Left hindlimb (tissue), 1 donor: ENCODE measurements at regions not wholly inside any gene's neighbourhood (a gene's known extent, or its start where the extent isn't known, plus 50 kb on each side); places are given as distances from the start of the nearest gene placed in this dataset.

Experiments
- DNase-seq: peaks from one replicate; pipeline ENCODE4 v3.0.0-alpha.2; 2018

GRCh38 chr2:204187229-204188083, 250.9 kb downstream of the ICOS start:
- no peak for DNase-seq

DNA sequence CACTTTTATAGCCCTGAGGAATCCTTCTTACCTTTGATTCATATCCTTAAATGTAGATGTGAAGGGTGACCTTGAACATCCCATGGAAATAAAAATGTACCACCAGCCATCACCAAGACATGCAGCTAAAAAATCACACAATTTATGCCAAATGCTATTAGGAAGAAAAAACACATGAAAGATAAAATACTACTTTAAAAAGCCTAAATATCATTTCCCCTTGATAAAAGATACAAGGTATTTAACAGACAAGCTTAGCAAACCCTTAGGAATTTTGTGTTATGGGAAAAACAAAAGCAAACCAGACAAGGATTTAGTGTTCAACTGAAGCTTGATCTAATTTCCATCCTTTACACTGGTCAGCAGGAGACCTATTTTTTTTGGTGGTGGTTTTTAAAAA, 255.0 kb downstream of the ICOS start:
- no peak for DNase-seq

DNA sequence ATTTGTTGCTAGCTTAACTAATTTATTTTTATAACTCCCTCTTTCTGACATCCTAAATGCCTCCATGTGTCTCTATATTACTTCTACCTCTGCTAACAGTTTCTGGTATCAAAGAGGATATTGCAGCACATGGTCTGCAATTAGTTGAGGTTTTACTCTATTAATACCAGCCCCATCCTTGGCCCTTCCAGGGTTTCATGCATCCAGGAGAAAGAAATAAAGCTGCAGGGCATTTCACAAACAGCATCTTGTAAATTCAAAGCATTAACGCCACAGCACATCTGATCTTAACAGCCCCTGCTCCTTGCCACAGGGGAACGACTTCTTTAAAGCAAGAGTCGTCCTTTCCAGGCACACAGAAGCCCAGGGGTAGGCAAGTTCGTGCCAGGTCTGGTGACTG, 258.9 kb downstream of the ICOS start:
- DNase-seq = no peak

DNA sequence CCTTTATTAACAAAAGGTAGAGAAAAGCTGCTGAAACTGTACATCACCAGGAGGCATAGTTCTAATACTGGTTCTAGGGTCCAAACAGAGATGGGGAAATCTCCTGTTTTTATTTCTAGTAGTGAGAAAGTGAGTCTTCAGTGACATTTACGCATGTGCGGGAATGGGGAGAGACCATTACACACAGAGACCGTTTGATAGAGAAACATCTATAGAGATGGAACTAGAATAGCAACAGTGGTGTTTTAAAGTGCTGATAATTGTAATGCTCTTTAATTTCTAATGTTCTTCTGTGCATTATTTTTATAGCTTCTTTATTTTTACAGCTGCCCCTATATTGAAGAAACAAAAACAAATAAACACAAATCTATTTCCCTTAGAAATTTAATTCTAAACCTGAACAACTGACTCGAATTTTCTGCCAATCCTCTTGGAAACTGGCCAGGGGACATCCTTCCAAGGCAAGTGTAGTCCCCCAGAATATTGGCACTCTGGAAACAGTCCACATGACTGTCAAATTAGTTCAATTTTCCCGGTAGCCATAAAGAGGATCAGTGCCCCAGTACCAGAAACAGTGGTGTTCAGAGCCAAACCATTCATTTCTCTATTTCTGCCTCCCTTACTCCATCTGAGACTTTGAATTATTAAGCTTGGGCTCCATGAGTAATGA, 260.9 kb downstream of the ICOS start:
- no peak for DNase-seq

GRCh38 chr2:204199357-204199756, 262.8 kb downstream of the ICOS start:
- DNase-seq = no peak

DNA sequence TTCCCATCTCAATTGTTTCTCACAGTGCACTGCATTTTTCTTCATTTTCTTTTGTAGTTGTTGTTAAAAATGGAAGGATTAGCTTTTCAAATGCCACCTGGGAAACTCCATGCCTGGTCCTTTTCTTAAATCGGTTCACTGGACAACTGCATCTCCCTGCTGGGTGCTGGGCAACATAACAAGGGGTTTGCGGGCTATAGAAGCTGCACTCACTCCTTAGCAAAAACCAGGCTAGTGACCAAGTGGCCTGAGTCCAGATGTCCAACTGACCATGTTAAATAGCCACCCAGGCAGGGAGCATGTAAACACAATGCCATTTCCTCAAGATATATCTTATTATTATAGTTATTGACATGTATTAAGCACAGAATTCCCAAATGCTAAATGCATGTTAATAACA, 264.9 kb downstream of the ICOS start:
- DNase-seq = no peak

- no peak for DNase-seq
Observed at GRCh38 chr2:204202253-204202652, 265.7 kb downstream of the ICOS start.

- DNase-seq = no peak
Observed at GRCh38 chr2:204203704-204204103, 267.1 kb downstream of the ICOS start.

DNA sequence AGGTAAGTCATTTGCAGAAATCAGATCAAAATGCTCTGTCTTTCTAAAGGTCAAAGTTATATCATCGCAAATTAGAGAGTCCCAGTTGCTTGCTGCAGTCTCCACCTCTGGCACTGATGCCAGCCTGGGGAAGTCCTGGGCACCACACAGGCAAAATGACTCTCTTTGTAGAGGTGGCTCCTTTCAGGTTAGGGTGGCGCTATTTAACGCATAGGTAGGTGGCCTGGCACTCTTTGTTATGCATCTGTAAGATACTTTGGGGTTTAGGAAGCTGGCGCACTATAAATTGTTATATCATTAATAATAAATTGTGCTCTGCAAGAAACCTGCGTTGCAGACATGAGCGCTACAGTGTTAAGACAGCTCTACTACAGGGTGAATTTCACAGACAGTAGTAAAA, 268.5 kb downstream of the ICOS start:
- DNase-seq = no peak

- DNase-seq = no peak
Observed at GRCh38 chr2:204205538-204205937, 269.0 kb downstream of the ICOS start.

DNA sequence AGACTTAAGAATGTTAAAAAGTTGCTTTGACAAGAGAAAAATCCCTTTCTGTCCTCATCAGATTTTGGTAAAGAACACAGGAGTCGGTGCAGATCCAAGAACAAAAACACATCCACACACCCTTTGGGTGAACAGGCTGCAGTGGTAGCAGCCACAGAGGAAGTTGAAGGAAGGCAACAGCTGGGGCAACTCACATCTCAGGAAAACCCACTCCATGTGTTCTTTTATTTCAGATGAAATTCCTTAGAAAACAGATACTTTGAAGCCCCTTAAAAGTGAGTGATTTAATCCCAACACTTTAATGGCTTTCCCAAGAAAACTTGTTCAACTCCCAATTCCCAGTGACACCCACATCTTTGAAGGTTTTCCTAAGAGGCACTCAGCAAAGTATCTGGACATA, 271.3 kb downstream of the ICOS start:
- no peak for DNase-seq

DNA sequence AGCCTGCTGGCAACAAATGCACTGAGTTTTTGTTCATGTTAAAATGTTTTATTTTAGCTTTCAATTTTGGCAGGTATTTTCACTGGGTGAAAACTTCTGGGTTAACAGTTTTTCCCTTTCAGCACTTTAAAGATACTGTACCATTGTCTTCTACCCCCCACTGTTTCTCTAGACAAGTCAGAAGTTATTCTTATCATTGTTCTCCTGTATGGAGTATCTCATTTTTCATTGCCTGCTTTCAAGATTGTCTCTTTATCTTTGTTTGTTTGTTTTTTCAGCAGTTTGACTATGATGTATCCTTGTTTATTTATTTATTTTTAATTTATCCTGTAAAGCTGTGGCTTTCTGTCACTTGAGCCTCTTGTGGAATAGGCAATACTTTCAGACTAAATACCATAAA, 277.0 kb downstream of the ICOS start:
- no peak for DNase-seq

- DNase-seq = no peak
Observed at GRCh38 chr2:204218040-204218439, 281.5 kb downstream of the ICOS start.

DNA sequence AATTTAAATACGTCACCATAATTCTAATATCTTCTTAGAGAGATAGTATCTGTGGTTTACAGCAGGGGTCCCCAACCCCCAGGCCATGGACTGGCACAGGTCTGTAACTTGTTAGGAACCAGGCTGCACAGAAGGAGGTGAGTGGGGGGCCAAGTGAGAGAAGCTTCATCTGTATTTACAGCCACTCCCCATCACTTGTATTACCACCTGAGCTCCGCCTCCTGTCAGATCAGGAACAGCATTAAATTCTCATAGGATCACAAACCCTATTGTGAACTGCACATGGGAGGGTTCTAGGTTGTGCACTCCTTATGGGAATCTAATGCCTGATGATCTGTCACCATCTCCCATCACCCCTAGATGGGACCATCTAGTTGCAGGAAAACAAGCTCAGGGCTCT, 282.6 kb downstream of the ICOS start:
- DNase-seq = no peak

GRCh38 chr2:204220896-204221295, 284.3 kb downstream of the ICOS start:
- DNase-seq = no peak

GRCh38 chr2:204223046-204223445, 286.5 kb downstream of the ICOS start:
- DNase-seq = no peak

GRCh38 chr2:204223544-204223943, 287.0 kb downstream of the ICOS start:
- DNase-seq = no peak

DNA sequence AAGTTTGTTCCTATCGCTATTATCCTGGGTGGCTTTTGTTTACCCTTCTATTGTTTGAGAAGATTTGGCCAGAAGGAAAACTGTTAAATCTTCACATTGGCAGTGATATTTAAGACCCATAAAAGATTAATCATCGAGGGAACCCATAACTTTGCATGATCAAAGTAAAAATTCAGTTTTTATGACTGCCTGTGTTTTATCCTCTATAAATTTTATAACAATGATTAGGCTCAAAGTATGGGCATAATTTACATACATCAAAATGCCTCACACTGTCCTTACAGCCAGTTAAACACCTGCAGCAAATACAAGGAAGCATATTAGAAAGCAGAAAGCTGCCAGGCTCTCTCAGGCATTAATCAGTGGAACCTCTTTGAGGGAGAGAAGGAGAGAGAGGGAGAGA, 289.1 kb downstream of the ICOS start:
- no peak for DNase-seq

DNA sequence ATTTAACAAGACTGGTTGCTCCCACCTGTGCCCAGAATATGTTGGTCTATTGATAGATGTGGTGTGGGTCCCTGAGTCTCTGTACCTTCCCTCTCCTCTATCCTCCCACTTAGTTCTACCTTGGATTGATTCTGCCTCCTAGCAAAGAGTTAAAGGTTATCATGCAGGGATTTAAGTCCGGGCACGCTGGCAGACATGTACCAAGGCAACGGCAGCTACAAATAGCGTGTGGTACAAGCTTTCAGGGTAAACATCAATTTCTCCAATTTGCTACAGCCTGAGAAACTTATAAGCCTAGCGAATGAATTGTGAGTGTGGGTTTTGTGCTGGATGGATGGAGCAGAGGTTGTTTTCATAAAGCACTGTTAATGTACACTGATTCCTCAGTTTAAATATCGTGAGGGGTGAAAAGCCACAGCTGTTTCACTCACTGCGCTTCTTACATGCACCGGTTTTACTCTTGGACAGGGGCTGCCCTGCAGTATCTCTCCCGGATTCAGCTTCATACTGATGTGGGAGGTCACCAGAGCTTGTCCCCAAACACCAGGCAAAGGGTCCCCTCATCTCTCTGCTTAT, 289.8 kb downstream of the ICOS start:
- no peak for DNase-seq

DNA sequence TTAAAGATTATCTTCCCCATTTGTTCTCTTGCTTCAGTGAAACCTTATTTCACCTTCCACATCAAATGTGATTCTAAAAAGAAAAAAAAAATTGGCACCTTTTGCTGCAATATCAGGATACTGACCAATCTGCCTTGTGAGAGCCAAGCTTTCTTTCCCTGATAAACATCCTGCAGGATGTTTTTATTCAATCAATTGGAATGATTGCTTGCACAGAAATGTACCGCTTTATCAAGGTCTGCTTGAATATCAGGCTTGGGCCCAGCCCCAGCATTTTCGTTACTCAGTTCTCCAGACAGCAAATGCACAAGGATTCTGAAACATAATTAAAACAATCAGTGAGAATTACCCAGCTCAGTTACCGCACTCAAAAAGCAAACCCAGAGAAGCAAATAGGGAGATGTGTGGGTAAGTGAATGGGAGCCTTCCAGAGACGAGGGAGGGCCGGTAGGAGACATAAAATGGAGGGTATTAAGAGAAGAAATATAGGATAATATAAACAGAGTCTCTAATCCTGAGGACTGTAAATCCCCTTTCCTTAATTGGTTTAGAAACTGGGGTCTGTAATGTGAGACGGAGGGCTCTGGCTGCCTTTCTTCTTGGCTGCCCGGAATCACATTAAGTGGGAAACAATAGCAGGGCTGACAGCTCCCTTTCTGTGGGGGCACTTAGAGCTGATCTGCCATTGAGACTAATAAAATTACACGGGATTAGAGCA, 291.8 kb downstream of the ICOS start:
- no peak for DNase-seq

- DNase-seq = no peak
Observed at GRCh38 chr2:204234248-204234647, 297.7 kb downstream of the ICOS start.

DNA sequence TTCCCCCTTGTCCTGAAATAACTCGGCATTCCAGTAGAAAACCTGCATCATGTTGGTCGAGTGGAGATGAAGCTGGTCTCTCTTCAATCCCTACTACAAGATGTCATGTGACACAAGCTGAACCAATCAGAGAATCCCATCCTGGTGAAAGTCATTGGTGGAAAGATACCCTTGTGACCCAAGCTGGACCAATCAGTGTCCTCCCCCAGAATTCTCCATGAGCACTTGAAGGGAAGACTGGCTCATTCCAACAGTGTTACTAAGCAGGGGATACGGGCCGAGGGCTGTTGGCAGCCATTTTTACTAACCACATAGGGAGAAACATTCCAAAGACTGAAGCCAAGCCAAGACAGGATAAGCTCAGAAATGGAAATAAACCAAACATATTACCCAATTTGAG, 298.3 kb downstream of the ICOS start:
- no peak for DNase-seq

DNA sequence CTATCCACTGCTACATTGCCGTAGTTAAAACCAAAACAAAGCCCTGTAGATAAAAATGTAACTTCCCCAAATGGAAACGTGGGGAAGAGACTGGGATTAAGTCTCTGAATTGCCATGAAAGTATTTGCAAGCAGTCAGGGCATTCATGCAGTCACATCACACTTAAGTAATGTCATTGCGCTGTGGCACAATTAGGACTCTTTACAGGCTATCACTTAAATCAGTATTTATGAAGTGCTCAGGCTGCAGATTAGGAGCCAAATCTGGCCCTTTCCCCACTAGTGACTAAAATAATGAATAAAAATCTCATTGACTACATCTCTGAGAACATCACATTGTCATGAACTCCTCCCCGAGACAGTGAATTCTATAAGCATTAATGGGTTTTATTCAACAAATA, 300.9 kb downstream of the ICOS start:
- DNase-seq = no peak
